ENCODE measurements at regions not wholly inside any gene's neighbourhood (a gene's known extent, or its start where the extent isn't known, plus 50 kb on each side); places are given as distances from the start of the nearest gene placed in this dataset.

GRCh38 chr11:134552749-134553148 lies 140.7 kb upstream of the B3GAT1 start:
- DNase-seq (ENCODE audit: low read depth), result no peak

DNA sequence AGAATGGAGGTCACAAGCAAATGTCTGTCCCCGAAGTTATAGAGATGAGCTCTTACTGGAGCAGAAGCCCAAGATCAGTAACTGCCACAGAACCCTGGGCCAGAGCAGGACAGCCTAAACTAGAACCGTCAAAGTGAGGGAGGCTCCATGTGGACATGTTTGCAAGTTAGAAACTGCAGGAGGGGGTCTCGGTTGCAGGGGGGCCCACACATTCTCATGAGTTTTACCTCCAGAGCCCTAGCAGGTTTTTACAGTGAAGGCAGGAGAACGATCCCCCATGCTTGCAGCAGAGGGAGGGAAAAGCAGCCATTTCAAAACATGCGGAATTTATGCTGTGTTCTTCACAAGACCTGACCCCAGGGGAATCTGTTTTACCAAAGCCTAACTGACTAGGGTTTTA lies 133.5 kb upstream of the B3GAT1 start:
- DNase-seq (ENCODE audit: low read depth), result no peak

DNA sequence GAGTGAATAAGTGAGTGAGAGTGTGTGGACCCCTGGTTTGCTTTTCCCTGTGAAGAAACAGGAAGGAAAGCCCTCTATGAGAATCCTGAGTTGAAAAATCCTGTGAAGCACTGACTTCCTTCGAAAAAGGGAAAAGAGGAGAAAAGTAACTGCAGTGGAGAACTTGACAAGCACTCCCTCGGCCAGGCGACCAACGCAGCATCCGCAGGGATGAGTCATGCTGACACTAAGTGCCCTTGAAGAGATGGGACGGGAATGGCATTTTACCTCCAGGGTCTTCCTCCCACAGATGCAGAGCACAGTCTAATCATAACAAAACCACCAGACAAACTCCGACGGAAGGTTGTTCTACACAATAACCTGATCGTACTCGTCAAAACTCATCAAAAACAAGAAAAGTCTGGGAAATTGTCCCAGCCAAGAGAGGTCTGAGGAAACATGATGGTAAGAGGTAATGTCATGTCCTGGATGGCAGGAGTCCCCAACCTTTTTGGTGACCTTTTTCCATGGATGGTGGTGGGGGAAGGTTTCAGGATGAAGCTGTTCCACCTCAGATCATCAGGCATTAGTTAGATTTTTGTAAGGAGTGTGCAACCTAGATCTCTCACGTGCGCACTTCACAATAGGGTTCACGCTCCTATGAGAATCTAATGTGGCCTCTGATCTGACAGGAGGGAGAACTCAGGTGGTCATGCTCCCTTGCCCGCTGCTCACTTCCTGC lies 132.2 kb upstream of the B3GAT1 start:
- DNase-seq (ENCODE audit: low read depth), result no peak

GRCh38 chr11:134543645-134544044 lies 131.6 kb upstream of the B3GAT1 start:
- DNase-seq (ENCODE audit: low read depth), result no peak

DNA sequence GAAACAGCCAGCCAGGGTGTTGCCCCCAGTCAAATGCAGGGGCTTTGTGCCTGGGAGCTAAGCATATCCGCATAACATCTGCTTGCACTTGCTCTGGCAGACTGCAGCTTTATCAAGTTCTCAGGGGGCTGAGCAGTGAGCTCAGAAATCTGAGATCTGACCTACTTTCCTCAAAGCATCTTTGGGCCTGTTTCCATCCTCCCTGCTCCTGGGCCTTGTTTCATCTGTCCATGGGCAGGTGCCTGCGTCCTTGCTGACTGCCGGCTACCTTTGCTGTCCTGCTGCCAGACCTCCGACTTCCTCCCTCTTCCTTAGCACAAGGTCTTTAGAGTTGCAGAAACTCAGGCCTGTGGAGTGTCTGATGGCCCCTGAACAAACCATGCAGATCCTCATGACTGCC lies 131.2 kb upstream of the B3GAT1 start:
- DNase-seq (ENCODE audit: low read depth), result no peak

DNA sequence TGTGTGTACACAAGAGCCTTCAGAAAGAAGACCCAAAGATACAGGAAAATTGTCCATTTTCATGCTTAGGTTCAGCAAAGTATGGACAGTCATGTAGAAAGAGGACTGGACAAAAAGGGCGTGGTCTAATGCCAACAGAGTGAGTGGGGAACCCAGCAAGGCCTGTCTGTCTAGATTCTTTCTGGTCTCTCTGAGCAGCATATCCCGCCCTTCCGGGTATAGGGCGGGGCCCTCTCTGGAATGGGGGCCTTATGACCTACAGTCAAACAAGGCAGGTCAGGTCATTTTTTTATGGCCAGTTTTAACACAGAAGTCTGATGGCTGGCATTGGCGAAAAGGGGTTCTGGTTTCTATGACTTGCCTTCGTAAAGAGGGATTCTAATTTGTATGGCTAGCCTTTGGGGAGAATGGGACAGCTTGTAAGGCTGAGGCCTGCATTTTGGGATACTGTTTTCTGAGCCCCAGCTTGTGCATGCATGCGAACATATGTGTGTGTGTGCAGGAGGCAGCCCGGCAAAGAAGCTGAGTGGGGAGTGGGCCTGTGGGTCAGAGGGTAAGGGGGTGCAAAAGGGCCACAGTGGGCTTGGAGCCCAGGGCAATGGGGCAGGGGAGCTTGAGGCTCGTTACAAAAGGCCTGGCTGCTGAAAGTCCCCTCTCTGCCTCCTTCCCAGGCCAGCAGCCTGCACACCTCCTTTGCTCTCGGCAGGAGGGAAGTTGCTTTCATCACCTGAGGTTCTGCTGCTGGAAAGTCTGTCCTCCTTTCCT lies 130.5 kb upstream of the B3GAT1 start:
- no peak for DNase-seq (ENCODE audit: low read depth)

DNA sequence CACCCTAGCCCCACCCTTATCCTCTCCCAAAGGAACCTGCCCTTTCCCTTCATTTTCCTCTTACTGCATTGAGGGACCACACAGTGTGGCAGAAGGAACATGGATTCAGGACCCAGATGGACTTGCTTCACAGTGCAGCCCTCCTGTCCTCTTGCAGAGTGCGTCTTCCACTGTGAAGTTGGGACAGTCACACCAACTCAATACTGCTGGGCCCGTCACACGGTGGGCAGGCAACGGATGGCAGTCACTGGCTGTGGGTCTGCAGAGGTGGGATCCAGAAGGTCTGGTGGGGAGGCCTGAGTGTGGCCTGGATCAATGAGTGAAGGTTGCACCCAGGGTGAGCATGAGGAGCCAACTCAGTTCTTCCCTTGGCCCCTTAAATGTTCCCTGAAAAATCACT lies 129.9 kb upstream of the B3GAT1 start:
- DNase-seq (ENCODE audit: low read depth), result no peak

DNA sequence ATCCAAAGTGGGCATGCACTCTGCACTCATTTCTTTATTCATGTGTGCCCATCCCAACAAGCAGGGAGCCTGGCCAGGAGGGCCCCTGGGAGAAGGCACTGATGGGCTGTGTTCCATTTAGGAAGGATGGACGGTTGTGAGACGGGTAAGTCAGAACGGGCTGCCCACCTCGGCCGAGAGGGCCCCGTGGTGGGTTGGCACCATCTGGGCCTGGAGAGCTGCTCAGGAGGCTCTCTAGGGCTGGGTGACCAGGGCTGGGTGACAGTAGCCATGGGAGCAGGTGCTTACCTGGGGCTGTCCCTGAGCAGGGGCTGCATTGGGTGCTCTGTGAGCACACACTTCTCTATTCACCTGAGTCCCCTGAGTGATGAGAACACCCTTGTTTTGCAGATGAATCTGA lies 129.3 kb upstream of the B3GAT1 start:
- DNase-seq (ENCODE audit: low read depth), result no peak

DNA sequence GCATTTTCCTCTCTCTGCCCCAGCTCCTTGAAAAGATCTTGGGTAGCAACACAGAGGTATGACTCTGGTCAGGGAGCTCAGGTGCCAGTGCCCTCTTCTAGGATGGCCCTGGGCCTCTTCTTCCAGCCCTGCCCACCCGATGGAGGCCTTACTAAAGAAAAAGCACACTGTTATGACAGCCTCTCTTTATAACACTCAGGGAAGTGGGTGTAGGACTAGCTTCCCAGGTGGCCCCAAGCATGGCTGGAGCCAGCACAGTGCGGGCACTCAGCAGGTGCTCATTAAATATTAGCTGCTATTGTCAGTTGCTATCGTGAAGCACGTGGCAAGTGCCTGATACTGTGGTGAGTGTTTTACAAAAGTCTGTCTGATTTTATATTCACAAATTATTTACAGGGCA lies 127.2 kb upstream of the B3GAT1 start:
- no peak for DNase-seq (ENCODE audit: low read depth)

GRCh38 chr11:134538742-134539141 lies 126.7 kb upstream of the B3GAT1 start:
- DNase-seq (ENCODE audit: low read depth), result no peak

DNA sequence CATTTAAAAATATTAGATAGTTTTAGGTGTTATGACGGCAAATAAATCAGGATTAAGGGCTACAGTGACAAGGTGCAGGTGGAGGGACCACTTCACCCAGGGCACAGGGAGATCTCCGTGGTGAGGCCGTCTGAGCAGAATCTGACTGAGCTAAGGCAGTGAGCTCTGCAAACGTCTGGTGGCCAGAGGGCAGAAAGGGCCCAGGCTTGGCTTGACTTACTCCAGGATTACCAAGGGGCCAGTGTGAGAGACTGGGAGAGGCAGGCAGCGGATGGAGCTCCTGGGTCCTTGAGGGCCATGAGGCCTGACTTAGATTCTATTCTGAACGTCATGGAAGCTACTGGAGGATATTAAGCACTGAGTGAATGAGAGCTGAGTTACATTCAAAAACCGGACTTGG lies 125.9 kb upstream of the B3GAT1 start:
- no peak for DNase-seq (ENCODE audit: low read depth)

DNA sequence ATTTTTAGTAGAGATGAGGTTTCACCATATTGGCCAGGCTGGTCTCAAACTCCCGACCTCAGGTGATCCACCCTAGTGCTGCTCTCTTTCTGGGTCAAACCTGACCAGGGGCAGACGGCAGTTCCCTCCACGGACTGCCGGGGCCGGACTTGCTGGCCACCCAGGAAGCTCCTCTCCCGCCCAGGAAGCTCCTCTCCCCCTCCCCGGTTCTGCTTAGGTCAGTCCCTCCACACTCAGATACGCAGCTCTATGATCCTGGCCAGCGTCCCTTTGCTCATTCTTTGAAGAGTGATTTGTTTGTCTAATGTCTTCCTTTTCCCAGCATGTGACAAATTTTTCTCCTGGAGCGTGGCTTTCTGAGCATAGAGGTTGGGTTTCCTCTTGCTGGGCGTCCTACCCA lies 125.3 kb upstream of the B3GAT1 start:
- no peak for DNase-seq (ENCODE audit: low read depth)

DNA sequence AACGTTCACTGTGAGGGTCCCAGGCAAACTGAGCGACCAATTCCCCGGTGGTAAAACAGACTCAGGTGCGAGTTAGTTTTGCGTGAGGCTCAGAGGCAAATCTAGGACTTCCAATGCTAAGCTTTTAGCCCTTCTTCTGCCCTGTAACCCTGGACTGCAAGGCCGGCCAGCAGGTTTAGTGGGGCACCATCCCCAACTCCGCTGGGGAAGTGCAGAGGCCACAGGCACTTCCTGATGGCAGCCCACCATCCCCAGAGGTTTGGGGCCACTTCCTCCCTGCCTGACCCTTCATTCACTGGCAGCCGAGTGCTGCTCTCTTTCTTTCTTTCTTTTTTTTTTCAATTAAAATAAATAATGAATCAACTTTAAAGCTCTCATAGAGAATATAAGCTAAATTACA lies 124.6 kb upstream of the B3GAT1 start:
- no peak for DNase-seq (ENCODE audit: low read depth)

- no peak for DNase-seq (ENCODE audit: low read depth)
Observed at GRCh38 chr11:134536219-134536618, 124.2 kb upstream of the B3GAT1 start.

DNA sequence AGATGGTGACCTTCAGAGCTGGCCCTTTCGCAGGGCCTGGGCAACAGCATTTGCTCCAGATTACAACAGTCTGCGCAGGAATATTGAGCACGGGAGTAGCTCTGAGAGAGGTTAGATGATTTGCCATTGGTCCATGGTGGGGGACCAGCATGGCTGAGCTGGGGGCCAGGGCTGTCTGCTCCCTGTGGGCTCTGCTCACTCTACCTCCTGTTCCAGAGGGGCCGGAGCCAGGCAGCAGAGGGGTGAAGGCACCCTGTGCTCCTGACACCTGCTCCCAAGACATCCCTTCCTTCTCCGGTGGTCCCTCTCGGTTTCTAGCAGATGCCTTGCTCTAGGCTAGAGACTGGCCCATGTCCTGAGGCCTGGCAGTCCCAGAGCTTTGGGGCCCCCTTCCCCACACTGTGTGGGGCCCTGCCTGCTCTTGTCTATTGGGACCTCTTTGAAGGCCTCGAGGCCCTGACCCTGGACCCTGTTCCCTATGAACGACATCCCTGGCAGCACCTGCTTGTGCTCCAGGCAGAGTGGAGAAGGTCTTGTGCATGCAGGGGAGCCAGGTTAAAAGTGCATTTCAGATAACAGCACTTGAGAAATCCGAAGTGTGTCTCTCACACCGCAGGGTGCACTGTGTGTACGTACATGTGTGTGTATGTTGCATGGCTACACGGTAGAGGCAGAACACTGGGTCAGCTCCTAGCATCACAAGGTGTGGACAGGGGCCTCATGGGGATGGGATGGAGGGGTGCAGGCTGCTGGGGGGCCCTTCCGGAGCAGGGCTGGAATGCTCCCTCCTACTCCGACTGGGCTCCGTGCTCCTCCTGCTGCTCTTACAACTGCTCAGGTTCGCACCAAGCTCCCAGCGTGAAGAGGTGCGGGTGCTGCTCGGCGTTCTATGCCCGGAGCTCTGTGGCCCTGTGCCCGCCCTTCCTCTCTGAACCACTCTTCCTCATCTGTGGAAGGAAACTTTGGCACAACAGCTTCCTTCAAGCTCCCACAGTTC lies 123.3 kb upstream of the B3GAT1 start:
- no peak for DNase-seq (ENCODE audit: low read depth)

- no peak for DNase-seq (ENCODE audit: low read depth)
Observed at GRCh38 chr11:134533511-134533910, 121.5 kb upstream of the B3GAT1 start.

DNA sequence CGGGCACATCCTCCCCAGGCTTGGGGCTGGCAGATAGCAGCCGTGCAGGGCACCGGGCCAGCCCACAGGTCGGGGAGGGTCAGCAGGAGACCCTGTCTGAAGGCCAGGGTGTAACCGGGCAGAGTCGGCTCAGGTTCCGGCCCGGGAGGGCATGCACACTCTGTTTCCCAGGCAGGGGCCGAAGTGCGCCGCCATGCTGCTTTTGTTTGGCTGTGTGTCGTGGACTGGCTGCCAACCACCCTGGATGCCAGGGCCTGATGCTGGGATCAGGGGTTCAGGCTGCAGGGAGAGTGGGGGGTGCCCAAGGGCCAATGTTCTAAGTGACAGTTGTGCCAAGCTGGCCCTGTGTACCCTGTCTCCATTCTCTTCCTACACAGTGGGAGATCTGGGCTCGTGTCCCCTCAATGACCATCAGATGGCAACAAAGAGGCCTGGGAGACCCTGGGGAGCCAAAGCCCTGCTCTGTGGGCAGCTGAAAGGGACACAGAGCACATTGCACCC lies 120.9 kb upstream of the B3GAT1 start:
- DNase-seq (ENCODE audit: low read depth), result no peak

DNA sequence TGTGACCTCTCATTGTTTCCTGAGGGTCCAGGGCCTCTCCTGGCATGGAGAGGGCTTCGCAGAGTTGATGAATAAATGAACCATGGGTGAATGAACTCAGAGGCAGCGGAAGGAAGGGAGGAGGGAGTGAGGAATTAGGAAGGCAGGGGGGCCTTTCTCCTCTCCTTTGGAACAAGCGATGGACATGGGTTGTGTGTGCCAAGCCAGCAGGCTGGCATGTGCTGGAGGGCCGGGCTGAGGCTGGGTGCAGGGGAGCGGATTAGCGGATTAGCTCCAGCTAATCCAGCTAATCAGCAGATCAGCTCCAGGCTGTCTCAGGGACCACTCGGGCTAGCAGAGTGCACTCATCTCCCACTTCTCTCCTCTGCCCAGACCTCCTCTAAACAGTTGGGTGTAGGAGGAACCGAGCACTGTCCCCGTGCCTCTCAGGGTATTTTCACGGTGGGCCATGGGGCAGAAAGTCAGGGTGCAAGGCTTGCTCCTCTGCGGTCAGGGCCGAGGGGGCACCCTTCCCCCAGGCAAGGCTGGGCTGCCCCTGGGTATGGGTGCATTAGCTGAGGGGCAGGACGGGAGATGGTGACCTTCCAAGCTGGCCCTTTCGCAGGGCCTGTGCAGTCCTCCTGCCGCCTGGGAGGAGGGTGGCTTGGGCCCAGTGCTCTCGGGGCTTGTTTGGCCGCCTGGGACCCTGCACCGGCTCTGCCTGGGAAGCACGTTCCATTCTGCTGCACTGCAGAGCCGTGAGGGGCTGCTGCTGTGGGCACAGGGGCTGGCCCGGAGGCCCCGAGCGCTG lies 120.3 kb upstream of the B3GAT1 start:
- DNase-seq (ENCODE audit: low read depth), result no peak

- no peak for DNase-seq (ENCODE audit: low read depth)
Observed at GRCh38 chr11:134531327-134532130, 119.5 kb upstream of the B3GAT1 start.

DNA sequence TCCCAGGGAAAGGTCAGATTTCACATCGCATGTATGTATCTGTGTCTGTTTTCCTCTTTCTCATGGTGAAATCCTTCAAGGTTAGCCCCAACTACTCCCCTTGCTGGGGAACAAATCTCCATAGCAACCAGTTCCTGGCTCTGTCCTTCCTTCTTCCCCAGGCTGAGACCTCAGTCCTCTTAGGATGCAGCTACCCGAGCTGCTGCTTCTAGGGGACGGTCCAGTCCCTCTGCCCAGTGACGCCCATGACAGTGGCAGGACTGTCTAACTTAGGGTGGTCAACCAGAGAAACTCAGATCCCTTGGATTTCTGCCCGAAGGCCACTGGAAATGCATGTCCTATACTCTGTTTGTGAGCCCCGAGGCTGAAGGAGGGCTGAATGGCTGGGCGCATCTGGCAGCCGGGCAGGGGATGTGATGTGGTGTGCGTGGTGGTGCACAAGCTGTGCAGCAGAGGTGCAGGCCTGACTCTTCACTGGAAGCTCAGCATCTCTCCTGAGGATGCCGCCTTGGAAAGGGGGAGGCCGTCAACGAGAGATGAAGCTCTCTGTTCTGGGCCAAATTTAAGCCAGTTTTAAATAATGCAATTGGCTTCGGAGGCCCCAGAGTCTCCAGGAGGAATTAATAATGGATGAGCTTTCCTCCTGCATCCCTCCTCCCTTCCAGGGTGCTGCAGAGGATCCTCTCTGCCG lies 118.7 kb upstream of the B3GAT1 start:
- no peak for DNase-seq (ENCODE audit: low read depth)
